Spleen (tissue), 7 donors: ENCODE measurements at regions not wholly inside any gene's neighbourhood (a gene's known extent, or its start where the extent isn't known, plus 50 kb on each side); places are given as distances from the start of the nearest gene placed in this dataset.

Experiments
- POLR2A ChIP-seq, 3 donors: fragments of 450-650 bp; IDR thresholded peaks; one replicate each; pipeline ENCODE4 v1.5.1; 2017; ENCODE audit warnings: antibody characterized with exemption in 3 of 3, mild to moderate bottlenecking in 1 of 3
- POLR2AphosphoS5 ChIP-seq, 3 donors: sonication (generic); formaldehyde crosslinking; IDR thresholded peaks; one replicate each; pipeline ENCODE4 v1.5.1; 2017; ENCODE audit warnings: antibody characterized with exemption in 3 of 3
- TF ChIP-seq, protein P1 (sequence below), 11 experiments: fragments of 200-600 bp in 7 of 11; fragments of 450-650 bp in 4 of 11; sonication (generic) in 4 of 11; IDR thresholded peaks in 8 of 11; conservative IDR thresholded peaks in 3 of 11; 1 replicate in 7 of 11; 2 replicates in 4 of 11; pipeline versions ENCODE4 v1.4.0 to v1.8.0; 2016 to 2021; ENCODE audit warnings: antibody characterized with exemption in 11 of 11, inconsistent platforms in 4 of 11, mild to moderate bottlenecking in 1 of 11
- donor health status: DM: no; HTN: no; CAD: no; lungs with moderate emphysema.
- donor health status: DM: no; HTN: no; CAD: no.
- donor health status: DM: no; HTN: no; CAD: no.

DNA sequence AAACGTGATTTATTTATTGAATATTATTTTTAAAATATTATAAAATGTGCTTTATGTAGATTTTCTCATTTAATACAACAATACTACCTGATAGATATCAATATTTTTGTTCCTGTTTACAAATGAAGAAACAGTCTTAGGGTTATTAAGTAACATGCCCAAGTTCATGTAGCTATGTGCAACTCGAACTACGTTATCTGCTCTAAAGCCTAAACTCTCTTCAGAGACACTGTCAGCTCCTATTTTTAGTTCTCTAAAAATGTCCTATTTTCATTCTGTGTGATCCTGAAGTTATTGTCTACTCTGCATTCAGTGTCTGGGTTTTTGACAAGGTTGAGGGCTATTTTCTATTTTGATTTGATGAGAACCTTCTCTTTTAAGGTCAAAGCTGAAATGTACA lies 550.1 kb upstream of the B3GALT2 start:
- TF ChIP-seq POLR2AphosphoS5 (IDR thresholded peaks at IDR 0.05) (no peak), POLR2A (IDR thresholded peaks at IDR 0.05) (no peak)
- TF ChIP-seq, protein P1, sequence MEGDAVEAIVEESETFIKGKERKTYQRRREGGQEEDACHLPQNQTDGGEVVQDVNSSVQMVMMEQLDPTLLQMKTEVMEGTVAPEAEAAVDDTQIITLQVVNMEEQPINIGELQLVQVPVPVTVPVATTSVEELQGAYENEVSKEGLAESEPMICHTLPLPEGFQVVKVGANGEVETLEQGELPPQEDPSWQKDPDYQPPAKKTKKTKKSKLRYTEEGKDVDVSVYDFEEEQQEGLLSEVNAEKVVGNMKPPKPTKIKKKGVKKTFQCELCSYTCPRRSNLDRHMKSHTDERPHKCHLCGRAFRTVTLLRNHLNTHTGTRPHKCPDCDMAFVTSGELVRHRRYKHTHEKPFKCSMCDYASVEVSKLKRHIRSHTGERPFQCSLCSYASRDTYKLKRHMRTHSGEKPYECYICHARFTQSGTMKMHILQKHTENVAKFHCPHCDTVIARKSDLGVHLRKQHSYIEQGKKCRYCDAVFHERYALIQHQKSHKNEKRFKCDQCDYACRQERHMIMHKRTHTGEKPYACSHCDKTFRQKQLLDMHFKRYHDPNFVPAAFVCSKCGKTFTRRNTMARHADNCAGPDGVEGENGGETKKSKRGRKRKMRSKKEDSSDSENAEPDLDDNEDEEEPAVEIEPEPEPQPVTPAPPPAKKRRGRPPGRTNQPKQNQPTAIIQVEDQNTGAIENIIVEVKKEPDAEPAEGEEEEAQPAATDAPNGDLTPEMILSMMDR (IDR thresholded peaks at IDR 0.05 in 8 of 11, conservative IDR thresholded peaks at IDR 0.05 in 3 of 11), result no peak
